Peyer's patch (tissue), 4 donors: ENCODE measurements at regions not wholly inside any gene's neighbourhood (a gene's known extent, or its start where the extent isn't known, plus 50 kb on each side); places are given as distances from the start of the nearest gene placed in this dataset.

ENCODE experiments used
- POLR2A ChIP-seq, 2 donors: fragments of 450-650 bp; IDR thresholded peaks; one replicate each; pipeline ENCODE4 v1.5.1; 2017; ENCODE audit warnings: antibody characterized with exemption in 2 of 2, mild to moderate bottlenecking in 2 of 2, moderate library complexity in 2 of 2
- TF ChIP-seq, protein P1 (sequence below), 6 experiments: fragments of 450-650 bp in 4 of 6; fragments of 200-600 bp in 2 of 6; sonication (generic) in 1 of 6; IDR thresholded peaks; one replicate each; pipeline ENCODE4 v1.5.1; 2017 to 2019; ENCODE audit warnings: antibody characterized with exemption in 6 of 6, mild to moderate bottlenecking in 3 of 6, moderate library complexity in 1 of 6

DNA sequence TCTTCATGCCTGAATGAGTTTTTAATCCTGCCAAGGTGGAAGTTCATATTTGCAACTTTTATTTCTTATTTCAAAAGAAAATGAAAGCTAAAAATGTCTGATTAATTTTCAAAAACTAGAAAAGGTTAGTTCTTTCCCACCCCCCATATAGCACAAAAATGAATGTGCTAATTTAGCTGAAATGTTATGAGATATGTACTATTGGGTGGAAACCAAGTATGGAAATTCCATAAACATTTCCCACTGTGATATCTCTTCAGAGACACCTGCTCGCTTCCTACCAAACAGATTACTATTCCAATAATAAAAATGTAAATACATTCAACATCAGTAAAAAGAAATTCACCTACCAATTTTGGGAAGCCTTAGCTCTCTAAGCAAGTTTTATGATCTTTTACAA lies 678.6 kb upstream of the ID4 start:
- TF ChIP-seq, protein P1, sequence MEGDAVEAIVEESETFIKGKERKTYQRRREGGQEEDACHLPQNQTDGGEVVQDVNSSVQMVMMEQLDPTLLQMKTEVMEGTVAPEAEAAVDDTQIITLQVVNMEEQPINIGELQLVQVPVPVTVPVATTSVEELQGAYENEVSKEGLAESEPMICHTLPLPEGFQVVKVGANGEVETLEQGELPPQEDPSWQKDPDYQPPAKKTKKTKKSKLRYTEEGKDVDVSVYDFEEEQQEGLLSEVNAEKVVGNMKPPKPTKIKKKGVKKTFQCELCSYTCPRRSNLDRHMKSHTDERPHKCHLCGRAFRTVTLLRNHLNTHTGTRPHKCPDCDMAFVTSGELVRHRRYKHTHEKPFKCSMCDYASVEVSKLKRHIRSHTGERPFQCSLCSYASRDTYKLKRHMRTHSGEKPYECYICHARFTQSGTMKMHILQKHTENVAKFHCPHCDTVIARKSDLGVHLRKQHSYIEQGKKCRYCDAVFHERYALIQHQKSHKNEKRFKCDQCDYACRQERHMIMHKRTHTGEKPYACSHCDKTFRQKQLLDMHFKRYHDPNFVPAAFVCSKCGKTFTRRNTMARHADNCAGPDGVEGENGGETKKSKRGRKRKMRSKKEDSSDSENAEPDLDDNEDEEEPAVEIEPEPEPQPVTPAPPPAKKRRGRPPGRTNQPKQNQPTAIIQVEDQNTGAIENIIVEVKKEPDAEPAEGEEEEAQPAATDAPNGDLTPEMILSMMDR (IDR thresholded peaks at IDR 0.05): no peak
- no peak for TF ChIP-seq POLR2A (IDR thresholded peaks at IDR 0.05)
